ENCODE measurements at regions not wholly inside any gene's neighbourhood (a gene's known extent, or its start where the extent isn't known, plus 50 kb on each side); places are given as distances from the start of the nearest gene placed in this dataset.

GRCh38 chr20:12262747-12263146 is 345.1 kb downstream of the BTBD3 start:
- H3K36me3 ChIP-seq (ENCODE audit: control insufficient read depth, insufficient read depth, low read length): no peaks in the 10 kb centered on the region
- TF ChIP-seq CTCF (IDR thresholded peaks at IDR 0.05; ENCODE audit: insufficient read depth, low read length, poor library complexity, severe bottlenecking): no peak
- H3K4me3 ChIP-seq (replicated peaks; ENCODE audit: low read depth, low read length): no peak overlapping the region
- H3K27me3 ChIP-seq (replicated peaks; ENCODE audit: control insufficient read depth, insufficient read depth, low read length): no peaks in the 10 kb centered on the region
- DNase-seq (ENCODE audit: extremely low read depth, insufficient read length): no peak

- DNase-seq (ENCODE audit: extremely low read depth, insufficient read length): no peak
- no peaks in the 10 kb centered on the region for H3K27me3 ChIP-seq (replicated peaks; ENCODE audit: control insufficient read depth, insufficient read depth, low read length)
- H3K4me3 ChIP-seq (replicated peaks; ENCODE audit: low read depth, low read length): no peak overlapping the region
- H3K36me3 ChIP-seq (ENCODE audit: control insufficient read depth, insufficient read depth, low read length): no peaks in the 10 kb centered on the region
- TF ChIP-seq CTCF (IDR thresholded peaks at IDR 0.05; ENCODE audit: insufficient read depth, low read length, poor library complexity, severe bottlenecking): no peak
These were observed 347.0 kb downstream of the BTBD3 start for GRCh38 chr20:12264711-12265110.

GRCh38 chr20:12265662-12266061 is 348.0 kb downstream of the BTBD3 start:
- TF ChIP-seq CTCF (IDR thresholded peaks at IDR 0.05; ENCODE audit: insufficient read depth, low read length, poor library complexity, severe bottlenecking): no peak
- no peaks in the 10 kb centered on the region for H3K36me3 ChIP-seq (ENCODE audit: control insufficient read depth, insufficient read depth, low read length)
- no peak overlapping the region for H3K4me3 ChIP-seq (replicated peaks; ENCODE audit: low read depth, low read length)
- H3K27me3 ChIP-seq (replicated peaks; ENCODE audit: control insufficient read depth, insufficient read depth, low read length): no peaks in the 10 kb centered on the region
- DNase-seq (ENCODE audit: extremely low read depth, insufficient read length): no peak

GRCh38 chr20:12269579-12269978 is 351.9 kb downstream of the BTBD3 start:
- no peak for DNase-seq (ENCODE audit: extremely low read depth, insufficient read length)
- H3K36me3 ChIP-seq (ENCODE audit: control insufficient read depth, insufficient read depth, low read length): no peaks in the 10 kb centered on the region
- no peak overlapping the region for H3K4me3 ChIP-seq (replicated peaks; ENCODE audit: low read depth, low read length)
- H3K27me3 ChIP-seq (replicated peaks; ENCODE audit: control insufficient read depth, insufficient read depth, low read length): no peaks in the 10 kb centered on the region
- TF ChIP-seq CTCF (IDR thresholded peaks at IDR 0.05; ENCODE audit: insufficient read depth, low read length, poor library complexity, severe bottlenecking): no peak

- Histone ChIP-seq H3K4me3 (replicated peaks; ENCODE audit: low read depth, low read length) (no peak overlapping the region), H3K36me3 (ENCODE audit: control insufficient read depth, insufficient read depth, low read length) (no peaks in the 10 kb centered on the region), H3K27me3 (replicated peaks; ENCODE audit: control insufficient read depth, insufficient read depth, low read length) (no peaks in the 10 kb centered on the region)
- TF ChIP-seq CTCF (IDR thresholded peaks at IDR 0.05; ENCODE audit: insufficient read depth, low read length, poor library complexity, severe bottlenecking): no peak
- no peak for DNase-seq (ENCODE audit: extremely low read depth, insufficient read length)
These were observed 353.2 kb downstream of the BTBD3 start for GRCh38 chr20:12270863-12271262.

GRCh38 chr20:12276011-12276673 is 358.4 kb downstream of the BTBD3 start:
- H3K4me3 ChIP-seq (replicated peaks; ENCODE audit: low read depth, low read length): no peak overlapping the region
- H3K27me3 ChIP-seq (replicated peaks; ENCODE audit: control insufficient read depth, insufficient read depth, low read length): no peaks in the 10 kb centered on the region
- H3K36me3 ChIP-seq (ENCODE audit: control insufficient read depth, insufficient read depth, low read length): no peaks in the 10 kb centered on the region
- DNase-seq (ENCODE audit: extremely low read depth, insufficient read length): no peak
- TF ChIP-seq CTCF (IDR thresholded peaks at IDR 0.05; ENCODE audit: insufficient read depth, low read length, poor library complexity, severe bottlenecking): no peak

Measured in GM06990 (cell line).